Small intestine (tissue), 7 donors: ENCODE measurements at regions not wholly inside any gene's neighbourhood (a gene's known extent, or its start where the extent isn't known, plus 50 kb on each side); places are given as distances from the start of the nearest gene placed in this dataset.
A peak's percentile ranks its signal among the peaks of the same experiment; 100 is the strongest.
"Not testable (repeated sequence)": the region's sequence is repeated elsewhere in the genome, so short reads cannot be mapped to it uniquely, and the experiment has no call there.

Experiments
- DNase-seq, 2 donors: peaks; one replicate each; pipeline versions ENCODE4 v3.0.0 to v3.0.0-alpha.2; 2013
- FAIRE-seq: peaks from 2 replicates; lab custom pipeline; 2012; peaks lifted over from hg19 to GRCh38; lab: Jason Lieb, UNC
- H3K27ac ChIP-seq, 3 donors: one replicate each; pipeline ENCODE4 v1.5.1; 2013; ENCODE audit warnings: low read length in 2 of 3, mild to moderate bottlenecking in 2 of 3, control low read depth in 1 of 3, inconsistent platforms in 1 of 3, low read depth in 1 of 3, moderate library complexity in 1 of 3
- H3K27me3 ChIP-seq, 3 donors: one replicate each; pipeline ENCODE4 v1.6.1; 2013; ENCODE audit warnings: low read length in 3 of 3, inconsistent platforms in 1 of 3; ENCODE audit not compliant: control insufficient read depth in 3 of 3, insufficient read depth in 3 of 3
- H3K36me3 ChIP-seq, 3 donors: one replicate each; pipeline ENCODE4 v1.6.1; 2013; ENCODE audit warnings: low read length in 3 of 3, inconsistent platforms in 1 of 3, low read depth in 1 of 3, mild to moderate bottlenecking in 1 of 3, moderate library complexity in 1 of 3; ENCODE audit not compliant: control insufficient read depth in 3 of 3, insufficient read depth in 2 of 3
- H3K4me1 ChIP-seq, 3 donors: one replicate each; pipeline ENCODE4 v1.6.1; 2013; ENCODE audit warnings: low read length in 2 of 3, inconsistent platforms in 1 of 3, low read depth in 1 of 3, mild to moderate bottlenecking in 1 of 3, moderate library complexity in 1 of 3; ENCODE audit not compliant: control insufficient read depth in 3 of 3, insufficient read depth in 2 of 3
- H3K4me3 ChIP-seq, 3 donors: one replicate each; pipeline ENCODE4 v1.5.1; 2013; ENCODE audit warnings: low read length in 3 of 3, control low read depth in 1 of 3, inconsistent platforms in 1 of 3, low read depth in 1 of 3, mild to moderate bottlenecking in 1 of 3, moderate library complexity in 1 of 3
- H3K9me3 ChIP-seq, 2 donors: one replicate each; pipeline ENCODE4 v1.6.1; 2013; ENCODE audit warnings: low read depth in 1 of 2, low read length in 1 of 2; ENCODE audit not compliant: control insufficient read depth in 2 of 2, insufficient read depth in 1 of 2
- WGBS, 3 donors: extraction: QIAGEN DNeasy Blood & Tissue Kit; methylation state at CpG; one replicate each; pipeline ENCODE4 v1.1.7; 2013; 5-methylcytosine and 5-hydroxymethylcytosine counted together
- donor health status: healthy with polysubstance abuse.
- donor health status: control.
- donor health status: control.
- donor health status: Bipolar disorder and iron deficiency.
- donor health status: healthy.

GRCh38 chr7:8363407-8364015 lies 69.9 kb upstream of the NXPH1 start:
- 71 to 84% (median 73%) methylated on average over 3 of the region's 3 CpGs for WGBS, 3 donors
- no peak for FAIRE-seq

GRCh38 chr7:8365499-8366110 lies 67.8 kb upstream of the NXPH1 start:
- WGBS, 3 donors: 43 to 55% (median 54%) methylated on average over 2 of the region's 2 CpGs
- Histone ChIP-seq H3K36me3 (no peaks in the 10 kb centered on the region), H3K27ac (no peak overlapping the region), H3K4me3 (no peak overlapping the region), H3K9me3 (no peaks in the 10 kb centered on the region), H3K27me3 (no peaks in the 10 kb centered on the region), H3K4me1 (no peaks in the 10 kb centered on the region)
- DNase-seq: peak; percentile 5 to 16
- FAIRE-seq: no peak

More at GRCh38 chr7:8363407-8364015, 69.9 kb upstream of the NXPH1 start:
- no peaks in the 10 kb centered on the region for H3K4me1 ChIP-seq
- no peaks in the 10 kb centered on the region for H3K27me3 ChIP-seq
- no peak overlapping the region for H3K4me3 ChIP-seq
- H3K27ac ChIP-seq: no peak overlapping the region
- DNase-seq: no peak
- no peaks in the 10 kb centered on the region for H3K36me3 ChIP-seq
- H3K9me3 ChIP-seq: no peaks in the 10 kb centered on the region

- not testable (repeated sequence) for H3K36me3 ChIP-seq, H3K4me1 ChIP-seq, H3K27me3 ChIP-seq, H3K9me3 ChIP-seq, FAIRE-seq, H3K4me3 ChIP-seq, H3K27ac ChIP-seq, DNase-seq
- 58 to 64% (median 60%) methylated on average over 3 of the region's 3 CpGs for WGBS, 3 donors
Measured at GRCh38 chr7:8368007-8368406, 65.4 kb upstream of the NXPH1 start.

GRCh38 chr7:8371742-8372141 lies 61.7 kb upstream of the NXPH1 start:
- DNase-seq: no peak
- Histone ChIP-seq H3K27ac (no peak overlapping the region), H3K9me3 (no peaks in the 10 kb centered on the region), H3K4me1 (no peaks in the 10 kb centered on the region), H3K36me3 (no peaks in the 10 kb centered on the region), H3K27me3 (peaks cover 0 to 4% (median 0%) of the 10 kb centered on the region in 3 donors), H3K4me3 (no peak overlapping the region)
- FAIRE-seq: no peak
- 65 to 85% (median 77%) methylated on average over 2 of the region's 2 CpGs for whole genome bisulfite sequencing, 3 donors

- WGBS, 3 donors: 80 to 87% (median 82%) methylated on average over 2 of the region's 2 CpGs
Measured at GRCh38 chr7:8373851-8374250, 59.6 kb upstream of the NXPH1 start.

GRCh38 chr7:8378349-8379019 lies 54.9 kb upstream of the NXPH1 start:
- FAIRE-seq (no peak), DNase-seq (no peak)
- no peaks in the 10 kb centered on the region for H3K36me3 ChIP-seq
- H3K4me1 ChIP-seq: no peaks in the 10 kb centered on the region
- H3K9me3 ChIP-seq: no peaks in the 10 kb centered on the region
- no peak overlapping the region for H3K4me3 ChIP-seq
- H3K27me3 ChIP-seq: peaks cover 0 to 6% (median 0%) of the 10 kb centered on the region in 3 donors
- H3K27ac ChIP-seq: no peak overlapping the region

More at GRCh38 chr7:8373851-8374250, 59.6 kb upstream of the NXPH1 start:
- H3K27ac ChIP-seq: no peak overlapping the region
- H3K36me3 ChIP-seq: no peaks in the 10 kb centered on the region
- no peak for FAIRE-seq
- no peaks in the 10 kb centered on the region for H3K9me3 ChIP-seq
- H3K27me3 ChIP-seq: peaks cover 0 to 4% (median 0%) of the 10 kb centered on the region in 3 donors
- no peak overlapping the region for H3K4me3 ChIP-seq
- no peaks in the 10 kb centered on the region for H3K4me1 ChIP-seq
- DNase-seq: no peak

GRCh38 chr7:8379264-8379663 lies 54.1 kb upstream of the NXPH1 start:
- FAIRE-seq (no peak), DNase-seq (peak in 1 of 2 donors; percentile 19)
- 45 to 54% (median 47%) methylated on average over 6 of the region's 6 CpGs for WGBS, 3 donors
- H3K27ac ChIP-seq: no peak overlapping the region
- H3K36me3 ChIP-seq: no peaks in the 10 kb centered on the region
- H3K4me1 ChIP-seq: no peaks in the 10 kb centered on the region
- H3K9me3 ChIP-seq: no peaks in the 10 kb centered on the region
- peaks cover 0 to 5% (median 0%) of the 10 kb centered on the region in 3 donors for H3K27me3 ChIP-seq
- no peak overlapping the region for H3K4me3 ChIP-seq

- DNase-seq: no peak
- H3K4me3 ChIP-seq: no peak overlapping the region
Measured at GRCh38 chr7:8380130-8380529, 53.3 kb upstream of the NXPH1 start.

More at GRCh38 chr7:8380130-8380529, 53.3 kb upstream of the NXPH1 start:
- Histone ChIP-seq H3K36me3 (no peaks in the 10 kb centered on the region), H3K27me3 (peaks cover 0 to 5% (median 0%) of the 10 kb centered on the region in 3 donors), H3K27ac (no peak overlapping the region), H3K9me3 (no peaks in the 10 kb centered on the region), H3K4me1 (no peaks in the 10 kb centered on the region)
- WGBS, 3 donors: 28 to 55% (median 30%) methylated on average over 1 of the region's 1 CpG
- FAIRE-seq: no peak
